ENCODE measurements at regions not wholly inside any gene's neighbourhood (a gene's known extent, or its start where the extent isn't known, plus 50 kb on each side); places are given as distances from the start of the nearest gene placed in this dataset.

- TF ChIP-seq EZH2 (IDR thresholded peaks at IDR 0.05), result no peak
- no peak for TF ChIP-seq POLR2AphosphoS5 (IDR thresholded peaks at IDR 0.05; ENCODE audit: borderline replicate concordance, low read depth, low read length)
- no peak for TF ChIP-seq FOXP2 (optimal IDR thresholded peaks at IDR 0.05; ENCODE audit: control extremely low read depth, extremely low read length, insufficient read depth)
Observed at GRCh38 chr11:44510372-44510771, 55.1 kb upstream of the CD82 start.

All from SK-N-MC (cell line).